GM18907 (cell line): ENCODE measurements at regions not wholly inside any gene's neighbourhood (a gene's known extent, or its start where the extent isn't known, plus 50 kb on each side); places are given as distances from the start of the nearest gene placed in this dataset.
A peak's percentile ranks its signal among the peaks of the same experiment; 100 is the strongest.

Source experiments
- ATAC-seq: cut with Tn5 transposase; IDR thresholded peaks from one replicate; pipeline ENCODE4 v1.9.1; 2021; ENCODE audit warnings: mild to moderate bottlenecking, moderate library complexity; ENCODE audit not compliant: unreplicated experiment

DNA sequence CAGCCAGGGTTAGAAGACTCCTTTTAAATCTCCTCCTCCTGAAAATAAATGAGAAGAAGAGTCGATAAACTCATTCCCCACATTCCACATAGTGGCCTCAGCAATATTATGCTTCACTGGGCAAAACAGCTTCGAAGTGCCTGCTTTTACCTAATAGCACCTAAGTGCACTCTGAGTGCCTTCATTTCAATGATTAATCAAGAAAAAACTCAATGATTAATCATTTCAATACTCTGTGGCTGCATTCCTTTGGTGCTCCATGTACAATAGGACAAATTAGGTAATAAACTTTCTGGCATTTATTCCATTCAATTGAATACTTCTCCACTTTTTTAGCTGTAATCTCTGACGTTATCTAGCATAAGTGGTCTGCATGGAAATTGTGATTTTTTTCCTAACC is 174.6 kb downstream of the CCDC71L start:
- ATAC-seq = no peak

DNA sequence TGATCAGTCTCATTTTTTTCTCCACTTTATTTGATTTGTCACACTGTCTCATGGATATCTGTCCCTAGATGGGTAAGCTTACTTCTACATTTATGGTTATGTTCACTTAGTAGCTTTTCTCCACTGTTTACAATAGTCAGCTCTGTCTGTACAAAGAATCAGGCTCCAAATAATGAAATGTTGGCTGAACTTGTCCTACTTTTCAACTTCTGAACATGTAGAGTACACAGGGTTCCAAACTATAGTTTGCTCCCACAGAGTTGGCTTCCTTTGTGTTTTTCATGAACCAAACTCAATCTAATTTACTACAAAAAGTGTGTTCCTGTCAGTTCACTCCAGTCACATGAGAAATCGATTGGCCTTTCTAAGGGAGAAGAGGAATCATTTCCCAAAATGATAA is 175.0 kb downstream of the CCDC71L start:
- no peak for ATAC-seq

DNA sequence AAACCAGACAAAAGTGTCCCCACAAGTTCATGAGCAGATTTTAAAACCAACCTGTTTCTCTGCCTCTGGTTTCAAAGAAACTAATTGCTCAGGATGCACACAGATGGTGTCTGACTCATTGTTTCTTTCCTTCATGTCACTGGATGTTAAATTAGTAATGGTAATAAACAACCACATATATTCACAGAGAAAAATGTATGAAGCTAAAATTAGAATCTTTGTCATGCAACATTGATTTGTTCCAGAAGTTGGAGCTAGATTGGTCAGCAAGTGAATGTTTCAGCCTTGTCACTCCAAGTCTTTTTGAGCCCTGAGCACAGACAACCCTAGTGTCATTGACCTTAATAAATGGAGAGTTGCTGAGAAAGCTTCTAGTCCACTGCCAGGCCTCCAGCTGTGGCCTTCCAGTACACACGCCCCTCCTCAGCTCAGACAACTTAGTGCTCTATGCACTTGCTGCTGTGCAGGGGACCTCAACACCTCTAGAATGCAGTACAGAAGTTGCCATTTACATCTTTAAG is 175.9 kb downstream of the CCDC71L start:
- ATAC-seq = no peak

DNA sequence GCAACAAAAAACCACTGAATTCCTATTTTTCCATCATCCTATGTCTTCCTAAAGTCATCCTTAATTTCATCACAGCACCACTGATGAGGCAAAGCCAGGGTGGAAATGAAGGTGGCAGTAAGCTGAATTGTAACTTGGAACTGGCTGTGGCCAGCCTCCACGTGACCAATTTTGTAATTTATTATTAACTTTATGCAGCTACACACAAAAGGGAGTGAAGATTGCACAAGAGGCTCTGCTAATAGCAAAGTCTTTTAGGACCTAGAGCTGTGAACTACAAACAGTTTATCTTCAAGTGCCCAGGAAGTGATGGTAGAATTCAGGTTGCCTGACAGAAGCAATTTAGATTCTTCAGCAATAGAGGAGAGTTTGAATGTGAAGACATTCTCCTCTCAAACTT is 176.4 kb downstream of the CCDC71L start:
- no peak for ATAC-seq

DNA sequence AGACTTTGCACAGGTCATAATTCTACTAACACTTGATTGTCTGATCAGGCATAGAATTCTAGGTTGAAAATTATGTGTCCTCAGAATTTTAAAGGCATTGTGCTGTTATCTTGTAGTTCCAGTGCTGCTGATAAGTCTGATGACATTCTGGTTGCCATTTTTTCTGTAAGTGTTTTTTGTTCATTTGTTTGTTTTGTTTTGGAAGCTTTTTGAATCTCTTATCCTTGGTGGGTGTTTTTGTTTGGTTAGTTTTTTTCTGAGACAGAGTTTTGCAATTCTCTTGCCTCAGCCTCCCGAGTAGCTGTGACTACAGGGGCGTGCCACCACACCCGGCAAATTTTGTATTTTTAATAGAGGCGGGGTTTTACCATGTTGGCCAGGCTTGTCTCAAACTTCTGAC is 178.9 kb downstream of the CCDC71L start:
- no peak for ATAC-seq

DNA sequence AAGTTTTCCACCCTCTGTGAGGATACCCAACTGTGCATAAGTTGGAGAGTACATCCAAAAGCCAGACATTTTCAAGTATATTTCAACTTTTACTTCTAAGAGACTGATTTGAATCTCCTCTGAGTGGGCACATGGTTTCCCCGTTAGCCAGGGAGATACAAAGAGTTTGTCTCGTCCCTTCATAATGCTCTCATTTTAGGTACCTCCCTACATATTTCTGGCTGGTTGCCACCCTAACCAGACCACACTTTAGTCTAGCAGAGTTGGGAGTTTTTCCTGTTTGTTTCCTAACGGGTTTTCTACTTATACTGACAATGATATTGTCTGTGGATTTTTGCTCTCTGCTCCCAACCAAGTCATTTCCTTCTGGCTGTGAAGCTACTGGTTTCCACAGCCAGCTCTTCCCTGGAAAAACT is 180.3 kb downstream of the CCDC71L start:
- peak; percentile 19 for ATAC-seq

DNA sequence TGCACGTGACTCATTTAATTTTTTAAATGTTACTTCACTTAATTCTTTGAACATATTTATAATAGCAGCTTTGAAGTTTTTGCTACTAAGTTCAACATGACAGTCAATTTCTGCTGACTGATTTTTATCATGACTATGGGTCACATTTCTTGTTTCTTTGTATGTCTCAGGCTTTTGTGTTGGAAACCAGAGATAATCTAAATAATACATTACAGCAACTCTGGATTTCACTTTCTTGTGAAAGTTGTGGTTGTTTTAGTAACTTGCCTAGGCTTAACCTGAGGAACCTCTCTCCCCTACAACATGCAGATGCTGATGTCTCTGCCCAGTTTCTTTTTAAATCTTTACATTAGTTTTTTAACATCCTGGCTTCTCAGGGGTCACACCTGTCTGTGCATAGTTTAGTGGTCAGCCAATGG is 180.8 kb downstream of the CCDC71L start:
- peak; percentile 71 for ATAC-seq

DNA sequence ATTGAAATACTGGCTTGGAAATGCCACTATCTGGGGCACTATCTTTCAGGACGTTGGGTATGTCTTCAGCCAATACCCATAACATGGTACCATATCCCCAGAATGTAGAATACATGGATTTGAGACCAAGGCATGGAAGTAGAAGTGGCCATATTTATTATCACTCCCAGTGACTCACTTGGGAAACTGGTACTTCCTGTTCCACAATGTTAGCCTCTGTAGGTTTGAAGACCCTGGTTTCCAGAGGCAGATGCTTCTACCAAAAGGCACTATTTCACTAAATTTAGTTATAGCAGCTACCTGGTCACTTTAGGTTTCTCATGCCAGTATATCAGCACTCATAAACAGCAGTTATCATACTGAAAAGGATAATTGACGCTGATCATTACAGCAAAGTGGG is 184.2 kb downstream of the CCDC71L start:
- ATAC-seq = no peak

DNA sequence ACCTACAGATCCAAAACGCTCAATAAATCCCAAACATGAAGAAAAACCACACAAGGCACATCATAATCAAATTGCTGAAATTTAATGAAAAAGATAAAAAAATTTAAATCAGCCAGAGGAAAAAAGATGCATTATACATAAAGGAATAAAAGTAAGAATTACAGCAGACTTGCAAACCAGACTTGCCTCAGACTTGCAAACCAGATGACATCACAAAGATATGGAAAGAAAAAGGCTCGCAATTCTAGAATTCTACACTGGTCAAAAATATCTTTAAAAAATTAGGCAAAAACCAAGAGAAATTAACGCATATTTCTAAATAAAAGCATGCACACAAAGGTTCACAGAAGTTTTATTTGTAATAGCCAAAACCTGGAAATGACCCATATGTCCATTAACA is 188.0 kb upstream of the NAMPT start:
- ATAC-seq = no peak

DNA sequence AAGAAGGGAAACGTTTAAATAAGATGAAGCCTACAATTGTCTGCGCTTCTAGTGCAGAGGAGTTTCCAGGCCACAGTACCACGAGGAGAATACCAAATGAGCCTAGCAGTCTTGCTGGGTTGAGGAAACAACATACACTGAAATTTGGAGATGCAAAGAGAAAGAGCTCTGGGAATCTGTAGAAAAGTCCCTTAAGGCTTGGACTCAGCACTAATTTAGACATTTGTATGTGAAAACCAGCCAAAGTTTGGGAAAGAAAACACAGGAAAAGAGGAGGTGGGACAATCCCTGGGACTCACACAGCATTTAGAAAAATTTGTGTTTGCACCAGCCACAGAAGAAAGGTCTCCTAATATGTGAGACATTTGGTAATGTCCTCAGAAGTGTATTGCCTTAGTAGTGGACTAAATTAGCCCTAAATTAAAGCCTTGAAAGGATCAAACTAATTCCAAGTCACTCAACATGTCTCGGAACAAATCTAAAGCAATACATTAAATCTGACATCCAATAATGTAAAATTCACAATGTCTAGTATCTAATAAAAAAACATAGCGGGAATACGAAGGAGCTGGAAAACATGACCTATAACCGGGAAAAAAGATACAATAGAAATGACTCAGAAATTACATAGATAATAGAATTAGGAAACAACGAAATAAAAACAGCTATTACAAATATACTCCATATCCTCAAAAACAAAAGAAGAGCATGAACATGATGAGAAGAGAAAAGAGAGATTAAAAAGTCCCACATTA is 187.1 kb upstream of the NAMPT start:
- no peak for ATAC-seq

DNA sequence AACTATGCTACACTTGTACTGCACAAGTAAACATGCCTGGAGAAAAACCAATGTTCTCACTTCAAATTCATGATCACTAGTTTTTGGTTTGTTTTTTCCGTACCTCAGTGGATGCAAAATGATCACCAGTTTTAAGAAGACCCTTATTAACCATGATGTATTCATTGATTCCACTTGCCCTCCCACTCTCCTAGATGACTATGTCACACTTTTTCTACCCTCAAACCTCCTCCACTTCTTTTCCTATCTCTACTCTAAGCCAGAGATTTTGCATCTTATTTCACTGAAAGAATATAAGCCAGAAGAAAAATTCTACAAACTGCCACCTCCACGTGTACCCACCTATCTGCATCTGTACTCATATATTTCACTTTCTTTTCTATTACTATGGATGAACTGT is 186.2 kb upstream of the NAMPT start:
- no peak for ATAC-seq

DNA sequence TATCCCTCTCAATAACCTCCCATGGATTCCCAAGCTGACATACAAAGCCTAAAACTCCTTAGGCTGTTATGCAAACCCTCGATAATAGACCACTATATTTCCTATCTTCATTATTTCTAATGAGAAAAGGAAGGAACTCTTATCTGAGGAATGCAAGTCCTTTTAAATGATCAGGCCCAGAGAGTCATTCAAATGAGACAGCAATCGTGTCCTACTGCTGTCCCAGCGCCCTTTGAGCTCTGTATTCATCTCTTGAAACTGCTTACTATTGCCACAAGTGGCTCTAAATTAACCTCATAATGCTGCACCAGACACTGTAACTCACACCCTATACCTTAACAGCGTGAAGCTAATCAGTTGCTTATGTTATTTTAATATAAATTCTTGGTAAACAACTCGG is 182.1 kb upstream of the NAMPT start:
- ATAC-seq = no peak

DNA sequence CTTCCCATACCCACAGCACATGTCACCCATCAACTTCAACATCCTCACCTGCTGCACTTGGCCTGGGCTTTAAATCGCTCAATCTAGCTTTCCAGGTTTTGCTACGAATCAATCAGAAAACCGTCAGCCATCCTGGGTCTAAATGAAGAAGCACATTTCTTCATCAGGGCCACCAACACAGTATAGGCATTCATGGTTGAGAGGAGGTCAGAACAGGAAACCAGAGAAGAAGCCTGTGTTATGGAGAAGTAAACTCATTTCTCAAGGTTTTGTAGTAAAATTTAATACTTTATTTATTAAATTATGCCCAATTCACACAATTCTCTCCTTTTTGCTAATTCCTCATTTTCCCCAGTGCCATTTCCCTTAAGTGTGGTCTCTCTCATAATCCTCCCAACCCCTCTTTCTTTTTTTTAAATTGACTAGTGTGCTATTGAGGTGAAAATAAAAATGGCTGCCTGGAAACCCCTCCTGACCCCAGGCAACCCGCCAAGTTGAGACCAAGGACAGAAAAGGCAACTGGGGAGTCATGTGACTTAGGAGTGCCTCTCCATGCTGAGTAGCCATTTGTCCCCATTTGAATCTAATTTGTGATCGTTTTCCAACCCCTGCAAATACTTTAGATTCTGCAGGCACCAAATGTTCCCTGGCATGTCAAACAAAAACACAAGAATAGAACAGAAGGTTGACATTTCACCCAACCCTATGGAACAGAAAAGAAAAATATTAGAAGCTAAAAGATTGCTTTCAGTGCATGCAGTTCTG is 181.1 kb upstream of the NAMPT start:
- ATAC-seq = no peak

DNA sequence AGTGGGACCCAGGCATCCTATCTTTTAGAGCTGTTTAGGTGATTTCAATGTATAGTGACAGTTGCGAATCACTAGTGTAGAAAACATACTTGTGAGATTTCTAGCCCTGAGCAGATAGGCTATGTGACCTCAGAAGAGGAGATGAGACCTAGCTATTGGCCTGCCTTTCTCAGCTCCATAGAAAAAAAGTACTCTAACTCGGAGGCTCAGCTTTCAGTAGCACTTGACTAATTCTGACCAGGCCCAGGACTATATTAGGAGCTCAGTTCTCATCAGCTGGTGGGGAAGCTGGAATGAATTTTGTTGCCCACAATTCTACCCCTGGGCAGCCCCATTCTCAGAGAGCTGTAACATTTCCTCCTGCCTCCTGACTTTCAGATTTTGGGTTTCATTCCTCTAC is 179.9 kb upstream of the NAMPT start:
- no peak for ATAC-seq

DNA sequence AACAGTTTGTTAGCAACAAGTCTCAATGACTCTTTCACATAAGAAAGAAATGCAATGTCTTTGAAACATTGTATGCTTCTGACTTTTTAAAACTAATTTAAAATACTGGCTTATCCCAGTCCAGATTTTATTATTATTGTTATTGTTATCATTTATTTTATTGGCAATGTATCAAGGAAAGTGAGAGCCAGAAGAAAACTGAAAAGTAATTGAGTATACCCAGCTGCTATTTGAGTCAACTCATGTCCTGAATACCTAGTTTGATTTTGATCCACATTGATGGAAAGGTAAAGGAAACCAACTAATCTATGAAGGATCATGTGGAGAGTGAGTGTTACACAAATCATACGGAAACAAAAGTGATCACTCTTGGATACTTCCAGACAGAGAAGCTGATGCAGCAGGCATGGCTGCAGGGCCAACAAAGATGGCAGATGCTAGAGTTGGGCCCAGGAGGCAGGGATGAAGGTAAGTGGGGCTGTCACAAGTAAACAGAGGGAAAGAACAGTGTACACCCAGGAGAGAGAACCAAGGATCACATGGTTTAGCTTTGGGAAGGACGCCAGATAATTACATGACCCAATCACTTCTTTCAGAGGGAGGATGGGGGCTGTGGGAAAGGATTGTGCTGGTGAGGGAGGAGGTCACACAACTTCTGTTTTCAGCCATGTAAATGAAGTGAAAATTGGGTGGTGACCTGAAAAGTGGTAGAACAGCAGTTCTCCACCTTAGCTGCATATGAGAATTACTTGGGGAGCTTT is 179.2 kb upstream of the NAMPT start:
- ATAC-seq = no peak

DNA sequence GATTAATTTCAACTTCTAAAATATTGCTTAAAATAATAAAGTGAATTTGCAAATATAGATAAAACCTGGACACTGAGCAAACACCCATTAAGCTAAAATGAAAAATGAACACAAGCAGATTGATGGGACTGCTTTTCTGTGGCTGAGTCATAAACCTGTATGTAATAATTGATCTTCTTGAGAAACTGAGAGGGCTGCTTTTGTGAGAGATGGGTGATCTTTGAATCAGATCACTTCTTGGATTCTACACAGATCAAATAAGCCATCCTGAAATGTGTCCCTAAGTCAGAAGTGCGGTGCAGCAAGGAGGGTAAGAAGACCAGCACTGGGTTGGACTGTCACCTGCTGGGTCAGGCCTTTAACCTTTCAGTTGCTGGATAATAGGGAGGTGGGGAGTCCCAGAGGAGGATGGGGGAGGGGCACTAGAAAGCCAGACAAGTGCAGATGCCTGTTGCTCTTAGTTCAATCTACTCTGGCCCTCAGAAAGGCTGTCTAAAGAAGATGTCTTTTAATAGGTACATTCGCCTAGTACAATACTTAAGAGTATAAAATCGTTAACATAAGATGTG is 178.2 kb upstream of the NAMPT start:
- ATAC-seq = no peak

DNA sequence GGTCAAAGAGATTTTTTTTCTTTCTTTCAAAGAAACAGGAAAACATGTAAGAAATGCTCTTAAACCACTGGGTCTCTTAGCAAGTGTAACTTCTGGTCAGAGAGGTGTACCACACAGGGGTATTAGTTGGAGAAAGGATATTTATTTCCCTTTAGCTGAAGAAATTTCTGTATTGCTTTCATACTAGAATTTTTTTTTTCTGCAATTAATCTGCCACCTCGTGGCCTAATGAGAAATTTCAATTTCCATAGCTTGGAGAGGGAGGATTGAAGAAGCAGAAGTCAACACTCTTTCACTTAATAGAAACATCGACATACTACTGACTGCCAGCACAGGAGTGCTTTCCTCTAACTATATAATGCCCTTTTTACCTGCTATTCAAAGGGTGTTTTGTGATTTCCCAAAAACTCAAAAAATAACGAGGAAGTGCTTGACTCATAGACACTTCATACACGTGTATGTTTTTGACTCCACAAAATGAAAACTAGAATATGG is 177.6 kb upstream of the NAMPT start:
- ATAC-seq = no peak

DNA sequence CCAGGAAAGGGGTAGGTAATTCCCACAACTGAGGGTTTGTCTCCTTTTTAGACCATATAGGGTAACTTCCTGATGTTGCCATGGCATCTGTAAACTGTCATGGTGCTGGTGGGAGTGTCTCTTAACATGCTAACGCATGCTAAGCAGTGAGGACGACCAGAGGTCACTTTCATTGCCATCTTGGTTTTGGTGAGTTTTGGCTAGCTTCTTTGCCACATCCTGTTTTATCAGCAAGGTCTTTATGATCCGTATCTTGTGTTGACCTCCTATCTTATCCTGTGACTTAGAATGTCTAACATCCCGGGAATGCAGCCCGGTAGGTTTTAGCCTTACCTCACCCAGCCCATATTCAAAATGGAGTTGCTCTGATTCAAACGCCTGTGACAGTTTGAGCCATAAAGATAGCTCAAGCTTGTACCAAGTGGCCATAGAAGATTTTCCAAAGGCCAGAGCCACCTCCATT is 176.0 kb upstream of the NAMPT start:
- ATAC-seq = no peak

DNA sequence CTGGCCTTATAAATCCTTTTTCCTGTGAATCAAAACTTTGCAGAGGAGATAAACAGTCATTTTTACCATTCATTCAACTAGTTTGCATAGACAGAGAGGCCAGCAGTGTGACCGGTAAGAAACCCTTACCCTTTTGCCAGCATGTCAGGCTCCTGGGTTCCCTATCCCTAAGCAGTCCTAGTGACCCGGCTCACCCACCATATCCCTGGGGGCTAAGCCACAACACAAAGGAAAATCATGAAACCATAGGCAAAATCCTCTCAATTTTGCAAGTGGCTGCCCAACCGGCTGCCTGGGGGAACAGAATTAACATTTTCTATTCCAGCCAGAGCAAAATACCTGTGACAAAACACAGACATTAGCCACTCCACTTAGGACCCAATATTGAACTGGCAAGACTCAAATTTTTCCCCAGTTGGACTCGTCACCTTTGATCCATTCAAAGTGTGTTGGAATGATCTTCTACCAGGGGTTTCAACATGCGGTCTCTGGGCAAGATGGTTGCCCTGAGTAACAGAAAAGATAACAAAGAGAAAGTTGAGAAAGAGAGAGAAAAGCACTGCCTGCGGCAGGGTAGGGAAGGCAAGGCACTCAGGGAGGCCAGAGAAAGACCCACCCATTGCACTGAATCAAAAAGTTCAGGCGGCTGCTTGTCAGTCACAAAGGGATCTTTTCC is 174.8 kb upstream of the NAMPT start:
- ATAC-seq = no peak

DNA sequence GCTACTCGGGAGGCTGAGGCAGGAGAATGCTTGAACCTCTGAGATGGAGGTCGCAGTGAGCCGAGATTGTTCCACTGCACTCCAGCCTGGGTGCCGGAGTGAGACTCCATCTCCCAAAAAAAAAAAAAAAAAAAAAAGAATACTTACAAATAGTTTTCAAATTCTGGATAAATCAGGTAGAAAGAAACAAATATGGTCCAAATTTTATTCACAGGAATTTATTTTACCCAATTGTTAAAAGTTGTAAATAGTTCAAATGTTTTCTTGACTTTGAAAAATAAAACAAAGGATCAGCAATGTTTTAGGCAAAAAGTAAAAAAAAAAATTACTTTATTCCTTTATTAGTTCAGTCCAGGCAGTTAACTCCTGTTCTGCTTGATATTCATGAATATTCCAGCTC is 172.9 kb upstream of the NAMPT start:
- no peak for ATAC-seq
